ENCODE measurements at regions not wholly inside any gene's neighbourhood (a gene's known extent, or its start where the extent isn't known, plus 50 kb on each side); places are given as distances from the start of the nearest gene placed in this dataset.
"Not testable (repeated sequence)": the region's sequence is repeated elsewhere in the genome, so short reads cannot be mapped to it uniquely, and the experiment has no call there.

GRCh38 chr10:128568491-128568890, 442.3 kb upstream of the MKI67 start:
- DNase-seq, result no peak

GRCh38 chr10:128568990-128569945, 443.0 kb upstream of the MKI67 start:
- DNase-seq, result no peak

- DNase-seq, result no peak
Measured at GRCh38 chr10:128570319-128570995, 444.2 kb upstream of the MKI67 start.

GRCh38 chr10:128571071-128571470, 444.8 kb upstream of the MKI67 start:
- no peak for DNase-seq

GRCh38 chr10:128571745-128572144, 445.5 kb upstream of the MKI67 start:
- DNase-seq, result no peak

DNA sequence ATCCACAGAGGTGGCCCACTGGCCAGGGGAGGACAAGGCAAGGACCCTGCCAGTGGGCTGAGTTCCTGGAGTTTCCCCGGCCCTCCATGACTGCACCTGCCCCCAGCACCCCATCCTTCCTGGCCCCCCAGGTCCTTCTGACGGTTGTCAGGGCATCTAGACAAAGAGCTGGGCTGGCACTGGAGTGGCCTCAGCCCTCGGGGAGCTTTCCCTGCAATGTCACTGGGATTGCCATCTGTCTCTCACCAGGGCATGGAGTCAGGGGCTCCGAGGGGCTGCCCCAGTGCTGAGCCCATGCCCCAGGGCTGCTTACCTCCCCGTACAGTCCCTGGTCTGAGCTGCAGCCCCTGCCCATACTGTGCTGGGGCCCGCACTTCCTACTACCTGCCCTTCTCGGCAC, 446.5 kb upstream of the MKI67 start:
- no peak for DNase-seq

DNA sequence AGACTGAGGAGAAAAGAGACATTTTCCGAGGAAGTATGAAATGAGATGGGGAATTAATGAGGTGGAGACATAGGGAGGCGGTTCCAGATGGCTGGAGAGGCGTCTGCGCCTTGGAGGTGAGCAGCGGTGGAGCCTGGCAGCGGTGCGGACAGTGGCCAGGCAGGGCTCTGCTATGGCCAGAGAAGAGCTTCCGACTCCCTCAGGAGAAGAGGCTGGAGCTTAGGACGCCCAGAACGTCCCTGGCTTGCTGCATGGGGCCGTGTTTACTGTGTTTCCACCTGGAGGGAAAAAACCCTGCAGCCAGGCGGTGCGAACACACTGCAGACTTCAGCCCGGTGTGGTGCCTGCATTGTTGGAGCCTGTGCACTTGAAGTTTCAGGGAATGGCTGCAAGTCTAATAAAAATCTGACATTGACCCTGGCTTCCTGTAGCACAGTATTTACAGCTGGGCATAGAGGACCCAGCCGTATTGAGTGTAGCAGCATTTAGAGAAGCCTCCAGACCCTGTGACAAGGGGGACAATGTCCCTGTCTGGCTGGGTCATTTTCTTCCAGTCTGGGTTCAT, 447.1 kb upstream of the MKI67 start:
- DNase-seq, result no peak

GRCh38 chr10:128573986-128574385, 447.8 kb upstream of the MKI67 start:
- DNase-seq, result no peak

- DNase-seq, result no peak
Measured at GRCh38 chr10:128574581-128575210, 448.5 kb upstream of the MKI67 start.

DNA sequence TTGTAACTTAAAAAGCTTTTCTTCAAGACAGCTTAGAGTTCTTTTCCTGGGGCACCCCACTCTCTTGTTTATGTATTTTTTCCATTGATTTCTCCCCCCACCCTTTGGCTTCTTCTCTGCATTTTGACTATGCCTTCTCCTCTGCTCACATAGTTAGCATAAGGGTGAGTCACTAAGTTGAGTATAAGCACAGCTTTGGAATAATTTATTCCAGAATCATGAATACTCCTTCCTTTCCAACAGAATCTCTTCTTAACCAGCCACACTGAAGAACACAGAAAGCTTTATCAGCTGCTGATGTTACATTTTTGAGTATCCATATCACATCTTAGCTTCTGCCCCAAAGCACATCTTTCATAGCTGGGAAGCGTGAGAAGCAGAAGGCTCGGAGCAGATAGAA, 449.5 kb upstream of the MKI67 start:
- DNase-seq, result no peak

DNA sequence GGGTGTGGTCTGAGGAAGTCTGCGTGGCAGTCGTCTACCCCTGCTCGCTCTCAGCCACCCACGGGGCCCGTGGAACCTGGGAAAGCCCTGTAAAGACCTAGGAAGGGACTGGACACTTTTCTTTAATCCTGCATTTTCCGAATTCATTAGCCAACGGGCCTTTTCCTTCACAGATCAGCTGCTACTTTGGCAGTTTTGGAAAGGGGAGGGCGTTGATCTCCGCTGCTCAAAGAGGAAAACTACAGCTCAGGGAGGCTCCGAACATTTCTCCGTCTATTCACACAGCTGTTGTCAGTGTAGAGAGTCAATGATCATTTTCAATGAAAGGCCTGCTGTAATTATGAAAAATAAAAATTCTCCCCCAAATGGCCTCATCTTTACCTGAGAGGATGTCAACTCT, 450.1 kb upstream of the MKI67 start:
- DNase-seq, result no peak

DNA sequence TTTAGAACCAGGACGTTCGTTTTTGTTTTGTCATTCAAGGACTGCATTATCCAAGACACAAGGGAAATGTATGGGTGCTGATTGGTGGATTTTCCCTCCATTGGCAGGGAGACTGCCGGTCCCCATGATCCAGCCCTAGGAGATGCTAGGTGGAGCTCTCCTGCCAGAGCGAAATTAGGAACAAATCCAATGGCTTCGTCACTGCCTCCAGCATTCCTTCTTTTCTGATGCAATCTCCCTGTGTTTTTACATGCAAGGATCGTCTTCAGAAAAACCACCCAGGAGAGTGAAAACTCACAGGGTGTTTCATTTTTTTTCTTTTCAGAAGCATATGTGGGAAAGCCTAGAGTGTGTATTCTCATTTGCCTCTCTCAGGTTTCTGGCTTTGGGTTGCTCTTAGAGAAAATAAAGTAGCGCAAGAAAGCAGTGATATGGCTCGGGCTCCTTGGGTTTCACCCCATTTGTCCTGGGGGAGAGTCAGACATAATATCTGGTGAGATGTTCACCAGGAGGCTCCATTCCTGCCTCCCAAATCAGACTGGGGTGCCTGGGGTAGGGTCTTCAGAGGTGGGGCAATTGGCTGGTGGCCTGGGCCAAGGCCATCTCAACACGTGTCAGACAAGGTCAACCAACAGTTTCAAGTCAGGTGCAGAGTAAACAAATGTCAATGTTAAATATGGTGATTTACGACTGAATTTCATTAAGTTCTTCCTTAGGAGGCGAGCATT, 450.9 kb upstream of the MKI67 start:
- DNase-seq, result no peak

DNA sequence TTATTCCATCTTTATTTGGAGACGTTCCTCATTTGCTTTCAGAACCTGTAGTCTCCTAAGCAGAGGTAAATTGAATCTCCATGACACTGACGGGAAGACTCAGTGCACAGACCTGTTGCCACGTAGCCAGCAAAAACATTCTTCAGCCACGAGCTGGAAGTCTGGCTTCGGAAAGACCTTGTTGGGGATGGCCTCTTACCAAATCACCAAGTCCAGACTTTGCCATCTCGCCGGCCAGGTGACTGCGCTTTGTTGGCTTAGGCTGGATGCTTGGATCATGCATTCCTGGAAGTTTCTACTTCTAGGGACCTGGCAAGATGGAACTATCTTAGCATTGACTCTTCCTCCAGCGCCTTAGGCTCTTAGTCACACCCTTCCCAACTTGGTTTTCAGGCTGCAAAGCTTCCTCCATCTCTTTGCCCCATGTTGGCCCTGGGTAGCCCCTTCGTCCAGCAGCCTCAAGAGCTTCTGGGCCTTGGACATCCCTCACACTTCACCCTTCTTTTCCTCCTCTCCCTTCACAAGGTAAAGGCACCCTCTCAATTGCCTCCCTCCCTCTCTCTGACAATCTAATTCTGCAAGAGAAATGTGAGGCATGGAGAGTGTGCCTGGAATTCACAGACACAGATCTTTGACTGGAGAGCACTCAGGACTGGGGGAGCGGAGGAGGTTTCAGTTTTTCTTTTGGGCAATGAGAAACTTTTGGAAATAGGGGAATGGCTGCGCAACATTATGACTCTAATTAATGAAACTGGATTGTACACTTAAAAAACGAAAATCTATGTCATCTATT, 451.9 kb upstream of the MKI67 start:
- DNase-seq, result no peak

DNA sequence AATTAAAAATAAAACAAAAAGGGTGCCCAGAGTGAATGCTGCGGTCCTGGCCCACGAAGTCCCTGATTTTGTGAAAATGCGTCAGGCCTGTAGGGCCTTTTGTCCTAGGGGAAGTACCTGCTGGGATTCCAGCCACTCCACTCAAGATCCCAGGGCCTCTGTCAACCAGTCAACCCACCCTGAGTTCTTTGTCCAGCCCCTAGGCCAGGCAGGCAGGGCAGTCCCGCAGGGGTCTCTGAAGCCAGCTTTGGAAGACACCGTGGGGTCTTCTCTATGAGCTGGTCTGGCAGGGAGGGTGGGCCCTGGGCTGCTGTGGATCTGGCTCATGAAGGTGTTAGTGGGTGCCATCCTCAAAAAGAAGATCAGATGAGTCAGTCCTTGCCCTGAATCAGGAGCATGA, 452.5 kb upstream of the MKI67 start:
- no peak for DNase-seq

DNA sequence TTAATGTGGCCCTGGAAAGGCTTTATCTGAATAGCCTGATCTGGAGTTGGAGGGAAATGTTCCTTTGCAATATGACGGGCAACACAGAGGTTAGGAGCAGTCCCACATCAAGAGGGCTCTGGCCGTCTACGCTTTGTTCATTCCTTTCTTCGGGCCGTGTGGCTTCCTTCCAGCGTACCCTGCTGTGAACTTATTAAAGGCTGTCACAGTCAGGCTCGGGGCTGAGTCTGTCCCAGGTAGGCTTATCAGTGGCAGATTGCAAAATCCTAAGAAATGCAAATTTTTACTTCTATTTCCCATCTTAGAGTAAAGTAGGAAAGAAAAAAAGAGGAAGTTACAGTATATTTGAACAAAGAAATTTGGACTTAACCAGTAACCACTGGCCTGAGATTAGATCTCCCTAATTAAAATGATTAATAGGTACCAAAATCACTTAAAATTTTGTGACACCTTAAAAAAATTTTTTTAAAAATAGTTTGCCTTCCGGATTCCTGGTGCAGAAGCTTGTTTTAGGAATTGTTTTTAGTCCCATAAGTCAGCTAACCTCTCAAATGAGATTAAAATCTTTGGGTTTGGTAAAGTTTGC, 453.1 kb upstream of the MKI67 start:
- DNase-seq, result no peak

DNA sequence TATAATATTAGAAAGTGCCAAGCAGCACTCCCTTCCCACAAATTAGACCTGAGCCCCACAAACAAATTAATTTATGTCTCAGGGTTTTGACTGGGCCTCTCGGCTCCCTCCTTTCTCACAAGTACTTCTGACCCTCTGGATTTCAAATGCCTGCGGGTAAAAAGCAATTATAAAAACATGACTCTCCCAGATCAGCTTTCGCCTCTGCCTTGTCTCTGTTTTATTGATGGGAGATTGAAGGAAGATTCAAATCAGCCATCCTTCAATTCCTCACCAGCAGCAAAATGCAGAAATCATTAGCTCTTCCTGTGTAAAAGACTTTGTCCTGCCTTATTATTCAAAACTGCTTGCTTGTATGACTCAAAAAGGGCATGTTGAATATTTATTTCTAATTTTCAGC, 453.7 kb upstream of the MKI67 start:
- no peak for DNase-seq

GRCh38 chr10:128583125-128583524, 456.9 kb upstream of the MKI67 start:
- not testable (repeated sequence) for DNase-seq

DNA sequence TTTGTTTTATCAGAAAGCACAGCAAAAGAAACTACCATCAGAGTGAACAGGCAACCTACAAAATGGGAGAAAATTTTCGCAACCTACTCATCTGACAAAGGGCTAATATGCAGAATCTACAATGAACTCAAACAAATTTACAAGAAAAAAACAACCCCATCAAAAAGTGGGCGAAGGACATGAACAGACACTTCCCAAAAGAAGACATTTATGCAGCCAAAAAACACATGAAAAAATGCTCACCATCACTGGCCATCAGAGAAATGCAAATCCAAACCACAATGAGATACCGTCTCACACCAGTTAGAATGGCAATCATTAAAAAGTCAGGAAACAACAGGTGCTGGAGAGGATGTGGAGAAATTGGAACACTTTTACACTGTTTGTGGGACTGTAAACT, 460.4 kb upstream of the MKI67 start:
- not testable (repeated sequence) for DNase-seq

DNA sequence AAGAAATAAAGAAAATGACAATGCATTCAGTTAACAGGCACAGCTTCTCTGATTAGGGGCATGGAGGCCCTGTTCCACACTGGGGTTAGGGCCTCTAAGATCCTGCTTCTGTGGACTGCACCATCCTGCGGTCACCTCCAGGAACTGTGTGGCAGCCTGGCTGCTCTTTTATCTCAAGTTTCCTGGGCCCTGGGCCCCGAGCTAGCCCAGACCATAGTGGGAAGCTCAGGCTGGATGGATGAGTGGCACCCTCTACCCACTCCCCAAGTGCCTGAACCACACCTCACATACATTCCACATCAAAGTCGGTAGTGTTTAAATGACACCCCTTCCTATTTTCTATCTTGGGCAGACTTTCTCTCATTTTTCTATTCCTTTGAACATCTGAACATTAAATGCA, 461.5 kb upstream of the MKI67 start:
- DNase-seq, result no peak

- no peak for DNase-seq
Measured at GRCh38 chr10:128588402-128588801, 462.2 kb upstream of the MKI67 start.

- DNase-seq, result no peak
Measured at GRCh38 chr10:128594688-128595087, 468.5 kb upstream of the MKI67 start.

GRCh38 chr10:128596906-128597305, 470.7 kb upstream of the MKI67 start:
- no peak for DNase-seq

Data from NCI-H69 (cell line).